HG03196 (cell line): ENCODE measurements at regions not wholly inside any gene's neighbourhood (a gene's known extent, or its start where the extent isn't known, plus 50 kb on each side); places are given as distances from the start of the nearest gene placed in this dataset.

Source experiments
- ATAC-seq: cut with Tn5 transposase; IDR thresholded peaks from one replicate; pipeline ENCODE4 v1.9.1; 2021; ENCODE audit not compliant: unreplicated experiment

DNA sequence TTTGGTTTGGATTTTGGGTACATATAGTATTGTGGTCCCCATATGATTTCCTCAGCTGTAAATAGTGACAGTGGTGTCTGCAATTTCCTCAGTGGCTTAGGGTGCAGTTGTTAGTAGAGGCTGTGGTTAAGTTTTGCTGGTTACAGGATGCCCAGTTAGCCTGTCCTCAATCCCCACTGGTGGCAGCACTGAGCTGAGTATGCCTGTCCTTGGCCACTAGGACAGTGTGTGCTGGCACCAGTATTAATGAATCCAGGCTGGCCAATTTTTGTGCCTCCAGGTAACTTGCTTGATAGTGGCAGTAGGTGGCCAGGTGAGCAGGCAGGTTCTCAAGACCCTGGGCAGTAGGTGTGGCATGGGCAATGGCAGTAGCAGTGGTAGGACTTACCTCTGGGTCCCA lies 973.1 kb downstream of the TMEM182 start:
- no peak for ATAC-seq

GRCh38 chr2:103738108-103738507 lies 976.3 kb downstream of the TMEM182 start:
- ATAC-seq, result no peak

DNA sequence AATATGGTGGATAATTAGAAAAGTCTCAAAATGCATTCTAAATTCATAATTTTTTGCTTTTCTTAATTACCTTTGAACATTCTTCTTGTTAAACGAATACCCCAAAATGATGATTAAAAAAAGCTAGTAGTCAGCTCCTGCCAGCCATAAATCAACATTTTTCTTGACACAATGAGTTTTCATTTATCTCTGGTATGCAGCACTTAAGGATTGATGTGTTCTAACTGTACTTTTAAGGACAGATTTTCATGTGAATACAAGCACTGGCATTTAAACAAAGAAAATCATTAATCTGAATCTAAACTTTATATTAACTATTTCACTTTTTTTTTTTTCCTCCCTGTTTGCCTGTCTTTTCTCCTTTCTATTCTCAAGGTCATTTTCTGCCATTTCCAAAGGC lies 976.8 kb downstream of the TMEM182 start:
- ATAC-seq, result no peak

DNA sequence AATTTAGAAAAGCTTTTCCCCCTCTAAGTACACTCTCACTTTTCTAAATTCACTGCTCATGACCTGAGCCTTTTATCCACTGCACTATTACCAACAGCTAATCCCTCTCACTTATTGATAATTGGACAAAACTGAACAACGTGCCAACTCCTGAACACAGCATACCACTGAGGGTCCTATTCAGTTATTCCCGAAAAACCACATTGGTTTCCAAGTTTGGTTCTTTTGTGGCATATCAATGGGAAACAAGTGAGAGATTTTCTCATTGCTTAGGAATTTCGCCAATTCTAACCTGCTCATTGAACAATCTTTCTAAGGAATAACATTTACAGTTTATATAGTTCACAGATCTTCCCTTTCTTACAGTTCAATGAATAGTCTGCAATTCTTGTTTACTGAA lies 977.4 kb downstream of the TMEM182 start:
- ATAC-seq, result no peak

GRCh38 chr2:103739921-103740320 lies 978.1 kb downstream of the TMEM182 start:
- ATAC-seq, result no peak

DNA sequence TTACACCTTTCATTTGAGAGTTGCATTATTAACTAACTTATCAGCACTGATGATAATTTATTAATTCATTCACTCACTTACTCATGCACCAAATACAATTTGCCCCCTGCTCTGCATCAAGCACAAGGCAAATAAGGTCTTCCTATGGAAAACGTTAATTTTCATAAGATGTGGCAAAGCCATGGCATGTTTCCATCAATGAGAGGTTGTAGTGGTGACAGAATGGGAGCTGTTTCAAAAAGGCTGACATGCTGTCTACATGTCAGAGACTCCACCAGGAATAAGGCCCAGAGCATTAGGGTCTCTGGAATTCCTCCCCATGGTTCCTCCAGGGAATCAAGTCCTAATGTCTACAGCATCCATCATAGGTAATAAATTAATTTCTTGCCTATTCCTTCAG lies 978.8 kb downstream of the TMEM182 start:
- no peak for ATAC-seq

DNA sequence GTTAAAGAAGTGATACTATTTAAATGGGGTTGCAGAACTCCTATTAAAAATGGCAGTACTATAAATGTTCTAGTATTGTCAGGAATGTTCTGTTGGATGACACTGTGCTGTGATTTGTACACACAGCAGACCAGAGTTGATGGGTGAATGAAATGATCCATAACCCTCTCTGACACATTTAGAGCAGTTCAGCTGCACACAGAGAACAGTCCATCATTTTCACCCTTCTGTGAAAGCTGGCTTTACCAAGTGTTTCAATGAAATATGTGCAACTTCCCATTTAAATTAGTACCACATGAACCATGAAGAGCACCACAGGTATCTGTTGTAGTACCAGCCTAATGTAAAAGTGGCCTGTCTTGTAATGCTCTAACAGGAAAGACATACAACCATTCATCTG lies 981.4 kb downstream of the TMEM182 start:
- no peak for ATAC-seq

DNA sequence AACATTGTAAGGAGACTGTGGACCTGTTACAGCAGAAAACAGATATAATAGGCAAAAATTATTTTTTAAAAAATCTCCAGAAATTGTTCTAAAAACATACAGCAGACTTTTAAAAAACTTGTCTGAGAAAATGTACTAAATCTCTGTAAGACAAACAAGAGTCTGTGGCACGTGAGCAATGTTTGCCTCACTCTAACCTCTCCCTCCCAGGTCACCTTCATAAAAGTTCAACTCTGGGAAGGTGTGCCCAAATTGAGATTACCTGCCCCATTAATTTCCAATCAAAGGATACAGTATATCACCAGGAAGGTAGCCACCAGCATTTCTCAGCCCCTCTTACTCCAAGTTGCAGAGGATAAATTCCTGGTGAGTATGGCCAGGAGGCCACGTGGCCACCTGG lies 992.7 kb downstream of the TMEM182 start:
- no peak for ATAC-seq

- ATAC-seq, result no peak
These were observed 1012.1 kb downstream of the TMEM182 start for GRCh38 chr2:103773884-103774283.

DNA sequence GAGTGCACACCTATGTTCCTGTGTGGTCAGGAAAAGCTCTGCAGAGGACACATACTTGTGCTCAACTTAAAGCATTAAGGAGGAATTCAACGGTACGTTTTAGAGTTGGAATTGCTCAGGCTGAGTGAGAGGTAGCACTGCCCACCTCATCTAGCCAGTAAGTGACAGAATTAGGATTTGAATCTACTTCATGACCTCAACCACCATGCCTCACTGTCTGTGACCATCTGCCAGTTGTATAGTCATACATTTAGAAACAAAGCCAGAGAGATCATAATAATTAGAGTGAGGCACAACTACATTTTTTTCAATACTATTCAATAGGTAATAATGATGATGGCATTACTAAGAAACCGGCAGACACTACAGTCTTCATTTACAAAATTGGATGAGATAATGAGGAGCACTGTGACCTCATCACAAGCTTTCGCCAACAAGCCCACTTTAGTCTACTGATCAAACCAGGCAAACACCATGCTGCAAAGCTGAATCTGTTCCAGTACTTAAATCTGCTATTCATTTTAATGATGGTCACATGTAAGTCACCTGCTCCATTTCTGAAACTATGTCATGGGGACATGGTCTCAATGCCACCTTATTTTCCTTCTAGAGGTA lies 1018.4 kb downstream of the TMEM182 start:
- no peak for ATAC-seq

DNA sequence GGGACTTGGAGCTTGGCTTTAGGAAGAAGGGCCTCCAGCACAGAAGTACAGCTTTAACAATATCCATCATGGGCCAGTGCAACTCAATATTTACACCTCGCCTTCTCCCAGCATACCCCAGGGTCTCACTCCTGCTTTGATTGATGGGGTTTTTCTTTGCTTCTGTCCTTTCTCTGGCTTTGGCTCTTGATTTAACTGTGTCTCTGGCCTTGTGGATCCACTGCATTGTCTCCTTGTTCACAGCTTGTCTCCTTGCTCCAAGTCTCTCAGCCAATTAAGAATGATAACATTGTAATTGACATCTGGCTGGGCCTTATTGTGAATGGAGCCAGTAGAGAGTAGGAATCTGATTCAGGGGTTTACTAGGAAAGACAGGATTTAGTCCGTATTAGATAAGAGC lies 1019.5 kb downstream of the TMEM182 start:
- ATAC-seq, result no peak

DNA sequence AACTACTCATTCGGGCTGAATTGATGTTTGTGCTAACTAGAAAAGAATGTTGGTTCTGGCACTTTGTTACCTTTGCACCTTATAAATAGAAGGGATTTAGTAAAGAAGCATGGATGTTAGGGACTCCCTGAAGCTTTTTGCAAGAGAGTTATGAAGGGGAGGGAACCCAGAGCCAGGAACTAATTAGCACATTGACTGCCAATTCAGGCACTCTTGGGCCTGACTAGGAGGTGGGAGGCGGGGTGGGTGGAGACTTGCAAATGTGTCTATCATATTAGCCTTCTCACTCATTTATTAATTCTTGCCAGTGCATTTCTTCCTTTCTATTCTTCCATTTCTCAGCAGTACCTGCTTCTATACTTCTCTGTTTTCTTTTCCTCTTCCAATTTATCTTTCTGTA lies 1022.4 kb downstream of the TMEM182 start:
- ATAC-seq, result no peak

DNA sequence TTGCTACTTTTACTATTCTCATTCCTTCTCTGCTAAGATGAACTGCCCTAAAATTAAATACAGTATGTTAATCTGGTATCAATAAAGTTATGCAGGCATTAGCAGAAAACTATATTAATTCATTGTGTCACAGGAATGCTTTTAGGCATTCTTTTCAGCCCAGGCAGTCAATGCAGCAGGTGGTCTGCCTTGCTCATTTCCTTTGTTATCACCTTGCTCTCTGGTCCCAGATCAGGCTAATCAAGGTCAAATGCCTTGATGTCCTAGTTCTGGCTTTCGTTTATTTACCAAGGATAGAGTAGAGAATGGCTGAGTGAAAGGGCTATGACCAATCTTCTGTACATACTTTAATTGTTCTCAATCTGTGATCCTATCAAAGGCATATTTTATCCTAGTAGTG lies 1023.6 kb downstream of the TMEM182 start:
- no peak for ATAC-seq

DNA sequence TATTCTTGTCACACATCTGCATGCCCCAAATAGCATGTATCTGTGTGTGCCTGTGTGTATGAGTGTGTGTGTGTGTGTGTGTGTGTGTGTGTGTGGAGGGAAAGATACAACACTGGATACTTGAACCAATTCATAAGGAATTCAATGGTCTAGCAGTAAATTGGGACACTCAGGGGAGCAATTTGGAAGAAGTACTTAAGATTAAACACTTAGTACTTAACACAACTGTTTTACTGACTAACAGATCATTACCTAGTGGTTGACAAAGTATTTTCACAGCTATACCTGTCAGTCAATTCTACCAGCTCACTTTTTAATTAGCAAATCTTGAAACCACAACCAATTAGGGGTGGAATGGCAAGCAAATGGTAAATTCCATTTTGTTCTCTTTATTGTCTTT lies 1024.1 kb downstream of the TMEM182 start:
- ATAC-seq, result no peak

DNA sequence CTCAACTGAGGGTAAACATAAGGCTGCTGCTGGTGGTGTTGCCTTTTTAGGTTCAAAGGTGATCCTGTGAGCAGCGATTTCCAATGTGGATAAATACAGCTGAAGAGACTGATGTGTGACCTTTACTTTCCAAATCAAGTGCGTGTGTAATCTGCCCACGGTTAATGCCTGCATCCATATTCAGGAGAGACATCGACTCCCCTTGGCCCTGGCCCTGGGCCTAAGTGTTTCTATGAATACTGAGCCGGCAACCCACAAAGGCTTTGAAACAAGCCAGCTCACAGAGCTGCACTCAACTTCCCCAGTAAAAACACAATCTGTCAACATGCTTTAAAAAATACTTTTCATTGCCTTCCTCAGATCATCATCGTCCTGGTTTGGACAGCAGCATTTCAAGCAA lies 1026.6 kb downstream of the TMEM182 start:
- ATAC-seq, result no peak

DNA sequence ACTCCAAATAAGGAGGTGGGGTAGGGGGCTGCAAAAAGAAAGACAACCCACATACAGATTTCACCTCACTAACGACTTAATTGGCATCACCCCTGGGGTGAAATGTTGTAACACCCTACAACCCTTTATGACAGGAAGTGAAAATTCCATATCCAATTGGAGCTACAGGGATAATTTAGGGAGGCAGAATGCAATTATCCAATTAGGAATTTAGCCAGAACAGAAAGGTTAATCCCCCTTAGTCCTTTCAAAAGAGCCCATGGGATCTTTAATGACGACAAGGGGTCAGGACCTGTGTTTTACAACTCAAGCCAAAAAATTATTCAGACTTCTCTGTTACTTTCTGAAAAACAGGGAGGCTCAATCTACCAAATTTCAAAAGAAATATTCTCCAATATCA lies 1027.1 kb downstream of the TMEM182 start:
- no peak for ATAC-seq

DNA sequence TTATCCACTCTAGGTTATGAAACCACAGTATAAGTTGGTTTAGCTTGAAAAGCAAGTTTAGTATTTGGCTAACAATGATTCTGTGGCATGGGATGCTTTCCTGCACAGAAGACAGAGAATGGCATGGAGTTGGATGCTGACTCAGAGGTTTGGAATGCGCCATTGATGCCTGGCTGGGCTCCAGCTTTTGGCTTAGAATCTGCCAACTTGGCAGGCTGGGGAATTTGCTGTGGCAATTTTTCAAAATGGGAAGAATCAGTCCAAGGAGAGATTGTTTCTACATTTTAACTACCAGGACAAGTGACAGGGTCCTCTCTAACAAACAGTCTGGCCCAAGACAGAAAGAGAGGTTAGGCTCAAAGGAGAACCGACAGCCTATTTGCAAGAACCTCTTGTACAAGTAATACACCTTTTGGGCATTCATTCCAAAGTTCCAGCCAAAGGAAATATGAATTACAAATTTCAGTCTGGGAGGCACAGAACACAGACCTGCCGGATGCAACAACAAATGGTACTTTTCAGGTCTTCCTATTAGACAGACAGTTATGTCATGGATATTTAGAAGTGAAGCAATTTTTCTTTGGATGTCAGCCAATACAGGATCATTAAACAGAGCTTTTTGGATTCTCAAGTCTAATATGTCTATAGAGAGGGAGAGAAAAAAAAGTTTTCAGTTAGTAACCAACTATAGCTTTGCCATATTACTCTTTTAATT lies 1027.7 kb downstream of the TMEM182 start:
- ATAC-seq, result no peak

DNA sequence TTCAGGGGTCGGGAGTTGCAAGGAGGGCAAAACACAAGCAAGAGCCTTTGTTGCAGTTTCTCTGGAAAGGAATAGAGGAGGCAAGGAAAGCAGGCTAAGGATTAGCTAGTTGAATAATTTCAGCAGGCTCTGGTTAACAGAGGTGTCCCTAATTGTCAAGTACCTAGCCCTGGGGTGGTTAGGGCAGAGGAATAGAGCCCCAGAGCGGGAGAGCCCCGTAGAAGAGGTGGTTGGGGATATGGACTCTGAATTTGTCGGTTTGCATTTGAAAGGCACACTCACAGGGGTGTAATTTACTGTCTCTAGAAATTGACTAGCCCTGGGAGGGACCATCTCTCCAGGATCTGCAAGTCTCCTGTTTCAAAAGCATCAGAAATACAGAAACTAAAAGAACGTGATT lies 1030.2 kb downstream of the TMEM182 start:
- no peak for ATAC-seq

DNA sequence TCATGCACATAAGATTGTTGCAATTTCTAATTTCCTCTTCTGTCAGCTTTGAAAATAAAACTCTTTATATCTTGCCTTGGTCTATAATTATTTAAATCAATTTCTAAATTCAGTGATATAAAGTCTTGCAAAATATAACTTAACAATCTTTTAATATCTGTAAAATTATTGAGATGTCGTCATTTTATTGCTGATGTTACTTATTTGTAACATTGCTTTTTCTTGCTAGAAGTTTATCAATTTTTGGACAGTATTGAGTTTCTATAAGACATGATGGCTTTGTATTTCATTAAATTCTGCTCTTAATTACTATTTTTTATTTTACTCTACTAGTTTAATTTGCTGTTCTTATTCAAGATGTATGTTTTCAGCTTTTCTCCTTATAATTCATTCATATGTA lies 1036.5 kb downstream of the TMEM182 start:
- no peak for ATAC-seq

- ATAC-seq, result no peak
These were observed 1042.2 kb downstream of the TMEM182 start for GRCh38 chr2:103804013-103804412.

DNA sequence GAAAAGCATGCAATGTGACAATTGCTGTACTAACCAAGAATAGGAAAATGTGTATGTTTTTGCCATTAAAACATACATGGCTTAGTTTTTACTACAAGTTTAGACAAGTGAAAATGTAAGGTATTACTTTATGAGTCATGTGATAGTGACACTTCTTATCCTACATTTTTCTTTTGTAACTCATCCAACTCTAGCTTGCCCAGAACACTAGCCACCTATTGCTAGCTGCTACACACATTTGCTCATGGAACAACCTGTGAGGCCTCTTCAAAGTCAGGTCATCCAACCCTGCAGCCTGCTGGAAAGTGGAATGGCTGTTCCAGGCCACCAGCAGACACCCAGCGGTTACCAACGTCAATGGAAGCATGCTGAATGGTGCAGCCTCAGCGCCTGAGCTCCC lies 1043.9 kb downstream of the TMEM182 start:
- no peak for ATAC-seq

DNA sequence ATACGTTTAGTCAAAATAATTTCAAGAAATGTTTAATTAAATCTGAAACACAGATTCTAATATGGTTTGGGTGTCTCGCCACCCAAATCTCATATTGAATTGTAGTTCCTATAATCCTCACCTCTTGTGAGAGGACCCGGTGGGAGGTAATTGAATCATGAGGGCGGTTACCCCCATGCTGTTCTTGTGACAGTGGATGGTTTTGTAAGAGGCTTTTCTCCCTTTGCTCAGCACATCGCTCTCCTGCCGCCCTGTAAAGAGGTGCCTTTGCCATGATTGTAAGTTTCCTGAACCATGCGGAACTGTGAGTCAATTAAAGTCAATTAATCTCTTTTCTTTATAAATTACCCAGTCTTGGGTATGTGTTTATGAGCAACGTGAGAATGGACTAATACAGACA lies 1045.1 kb upstream of the POU3F3 start:
- ATAC-seq, result no peak

DNA sequence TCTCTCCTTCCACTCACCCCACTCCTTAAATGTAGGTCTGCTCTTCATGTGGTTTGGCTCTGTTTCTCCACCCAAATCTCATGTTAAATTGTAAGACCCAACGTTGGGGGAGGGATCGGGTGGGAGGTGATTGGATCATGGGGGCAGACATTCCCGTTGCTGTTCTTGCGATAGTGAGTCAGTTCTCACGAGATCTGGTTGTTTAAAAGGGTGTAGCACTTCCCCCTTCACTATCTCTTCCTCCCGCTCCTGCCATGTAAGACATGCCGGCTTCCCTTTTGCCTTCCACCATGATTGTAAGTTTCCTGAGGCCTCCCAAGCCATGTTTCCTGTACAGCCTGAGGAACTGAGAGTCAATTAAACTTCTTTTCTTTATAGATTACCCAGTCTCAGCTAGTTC lies 1044.5 kb upstream of the POU3F3 start:
- ATAC-seq, result no peak
